ENCODE measurements at regions not wholly inside any gene's neighbourhood (a gene's known extent, or its start where the extent isn't known, plus 50 kb on each side); places are given as distances from the start of the nearest gene placed in this dataset.

DNA sequence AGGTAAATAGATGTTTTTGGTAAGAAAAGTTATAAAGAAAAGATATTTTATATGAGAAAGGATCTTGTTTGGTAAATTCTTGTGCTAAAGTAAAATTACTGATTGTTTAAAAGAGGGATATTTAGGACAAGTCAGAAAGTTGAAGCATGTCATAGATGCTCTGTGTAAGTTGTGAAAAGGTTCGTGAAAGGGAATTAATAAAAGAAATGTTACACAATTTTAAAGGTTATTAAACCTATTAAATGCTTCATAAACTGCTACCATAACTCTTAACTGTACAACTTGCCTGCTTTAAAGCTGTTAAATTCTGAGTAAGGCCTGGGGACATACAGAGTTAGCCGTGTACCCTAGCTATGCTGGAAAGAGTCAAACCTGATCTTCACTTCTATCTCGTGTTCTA is 634.1 kb downstream of the ACTR3B start:
- Histone ChIP-seq H3K4me3 (no peak overlapping the region), H3K27me3 (no peaks in the 10 kb centered on the region), H3K9me3 (peaks cover 0 to 24% (median 0%) of the 10 kb centered on the region in 11 donors), H3K36me3 (no peaks in the 10 kb centered on the region), H3K27ac (no peak overlapping the region), H3K4me1 (no peaks in the 10 kb centered on the region)
- no peak for ATAC-seq
- TF ChIP-seq, protein P1, sequence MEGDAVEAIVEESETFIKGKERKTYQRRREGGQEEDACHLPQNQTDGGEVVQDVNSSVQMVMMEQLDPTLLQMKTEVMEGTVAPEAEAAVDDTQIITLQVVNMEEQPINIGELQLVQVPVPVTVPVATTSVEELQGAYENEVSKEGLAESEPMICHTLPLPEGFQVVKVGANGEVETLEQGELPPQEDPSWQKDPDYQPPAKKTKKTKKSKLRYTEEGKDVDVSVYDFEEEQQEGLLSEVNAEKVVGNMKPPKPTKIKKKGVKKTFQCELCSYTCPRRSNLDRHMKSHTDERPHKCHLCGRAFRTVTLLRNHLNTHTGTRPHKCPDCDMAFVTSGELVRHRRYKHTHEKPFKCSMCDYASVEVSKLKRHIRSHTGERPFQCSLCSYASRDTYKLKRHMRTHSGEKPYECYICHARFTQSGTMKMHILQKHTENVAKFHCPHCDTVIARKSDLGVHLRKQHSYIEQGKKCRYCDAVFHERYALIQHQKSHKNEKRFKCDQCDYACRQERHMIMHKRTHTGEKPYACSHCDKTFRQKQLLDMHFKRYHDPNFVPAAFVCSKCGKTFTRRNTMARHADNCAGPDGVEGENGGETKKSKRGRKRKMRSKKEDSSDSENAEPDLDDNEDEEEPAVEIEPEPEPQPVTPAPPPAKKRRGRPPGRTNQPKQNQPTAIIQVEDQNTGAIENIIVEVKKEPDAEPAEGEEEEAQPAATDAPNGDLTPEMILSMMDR (IDR thresholded peaks at IDR 0.05) = no peak
- no peak for DNase-seq
- 81 to 85% methylated on average over 3 of the region's 3 CpGs for WGBS, 2 donors
- intact Hi-C loops (cut with DNase I) = no loop called here

DNA sequence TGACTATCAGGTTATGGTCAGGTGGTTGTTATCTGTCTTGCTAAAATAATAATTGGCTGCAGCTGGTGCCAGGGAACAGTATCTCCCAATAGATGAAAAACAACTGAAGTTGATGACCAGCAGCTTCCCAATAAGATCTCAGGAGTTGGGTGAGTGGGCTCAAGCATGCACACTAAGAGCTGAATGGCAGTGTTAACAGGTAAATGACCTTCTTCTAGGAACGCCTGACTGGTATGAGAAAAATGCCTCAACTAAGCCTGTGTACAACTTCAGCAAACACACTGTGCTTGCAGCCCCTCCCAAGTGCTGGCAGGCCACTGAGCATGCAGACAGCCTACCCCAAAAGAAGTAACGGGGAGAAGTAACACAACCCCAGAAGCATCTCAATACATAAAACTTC is 636.9 kb downstream of the ACTR3B start:
- Histone ChIP-seq H3K4me1 (no peaks in the 10 kb centered on the region), H3K27ac (no peak overlapping the region), H3K9me3 (peaks cover 0 to 11% (median 0%) of the 10 kb centered on the region in 11 donors), H3K36me3 (no peaks in the 10 kb centered on the region), H3K4me3 (no peak overlapping the region), H3K27me3 (no peaks in the 10 kb centered on the region)
- 79 to 83% methylated on average over 2 of the region's 2 CpGs for WGBS, 2 donors
- TF ChIP-seq, protein P1 (IDR thresholded peaks at IDR 0.05) = no peak
- ATAC-seq (no peak), DNase-seq (no peak)
- intact Hi-C loops (cut with DNase I) = no loop called here

DNA sequence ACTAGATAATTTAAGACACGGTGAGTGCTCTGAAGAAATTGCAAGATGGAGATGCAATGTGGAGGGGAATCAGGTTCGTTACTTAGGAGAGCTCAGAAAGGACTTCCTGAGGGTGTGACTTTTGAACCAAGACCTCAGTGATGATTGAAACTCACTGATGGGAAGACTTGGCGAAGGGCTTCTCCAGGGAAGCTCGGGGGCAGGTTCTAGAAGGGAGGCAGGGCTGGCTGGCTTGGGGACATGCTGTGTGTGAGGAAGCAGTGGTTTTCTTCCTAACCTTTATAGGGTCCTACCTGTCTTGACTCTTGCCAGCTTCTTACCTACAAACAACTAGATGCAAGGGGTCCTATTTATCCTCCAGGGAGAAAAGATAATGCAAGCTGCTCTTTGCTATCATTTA is 637.9 kb downstream of the ACTR3B start:
- Histone ChIP-seq H3K27ac (no peak overlapping the region), H3K4me1 (no peaks in the 10 kb centered on the region), H3K27me3 (no peaks in the 10 kb centered on the region), H3K4me3 (no peak overlapping the region), H3K36me3 (no peaks in the 10 kb centered on the region), H3K9me3 (peaks cover 0 to 11% (median 0%) of the 10 kb centered on the region in 11 donors)
- TF ChIP-seq, protein P1 (IDR thresholded peaks at IDR 0.05) = no peak
- no peak for ATAC-seq
- intact Hi-C loops (cut with DNase I) = no loop called here
- DNase-seq = no peak
- 65 to 66% methylated on average over 4 of the region's 4 CpGs for WGBS, 2 donors

DNA sequence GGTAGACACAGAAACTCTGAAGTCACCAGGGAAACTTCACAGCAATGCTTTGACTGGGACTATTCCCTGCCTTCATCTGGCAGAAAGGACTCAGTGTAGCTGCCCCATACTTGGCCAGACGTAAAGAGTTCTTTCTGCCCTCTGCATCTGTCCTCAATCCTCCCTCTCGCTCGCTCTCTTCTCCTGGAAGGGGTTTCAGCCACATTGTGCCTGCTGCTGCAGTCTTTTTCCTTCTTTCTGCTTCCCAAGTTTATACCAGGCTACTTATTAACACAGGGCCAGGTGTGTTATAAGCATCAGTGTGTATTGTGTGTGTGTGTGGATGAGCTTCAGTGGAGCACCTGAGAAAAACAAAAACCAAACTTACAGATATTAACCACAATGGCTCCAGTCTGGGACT is 638.4 kb downstream of the ACTR3B start:
- H3K36me3 ChIP-seq = no peaks in the 10 kb centered on the region
- 86 to 90% methylated on average over 3 of the region's 3 CpGs for WGBS, 2 donors
- ATAC-seq = no peak
- H3K27me3 ChIP-seq = no peaks in the 10 kb centered on the region
- peaks cover 0 to 11% (median 0%) of the 10 kb centered on the region in 11 donors for H3K9me3 ChIP-seq
- TF ChIP-seq, protein P1 (IDR thresholded peaks at IDR 0.05) = no peak
- no peak overlapping the region for H3K4me3 ChIP-seq
- H3K4me1 ChIP-seq = no peaks in the 10 kb centered on the region
- intact Hi-C loops (cut with DNase I) = no loop called here
- H3K27ac ChIP-seq = no peak overlapping the region
- DNase-seq = no peak

Data from heart right ventricle (tissue), 16 donors.